ENCODE measurements at regions not wholly inside any gene's neighbourhood (a gene's known extent, or its start where the extent isn't known, plus 50 kb on each side); places are given as distances from the start of the nearest gene placed in this dataset.

GRCh38 chr14:58717813-58718212, 80.1 kb downstream of the DACT1 start:
- peaks cover 10% of the 10 kb centered on the region for H3K4me1 ChIP-seq
- H3K27ac ChIP-seq = no peak overlapping the region
- intact Hi-C loops (cut with DNase I) = no loop called here
- no peak for DNase-seq (ENCODE audit: extremely low spot score in 2 of 2)
- H3K9me3 ChIP-seq = no peaks in the 10 kb centered on the region
- no peaks in the 10 kb centered on the region for H3K27me3 ChIP-seq
- H3K4me3 ChIP-seq = no peak overlapping the region
- TF ChIP-seq POLR2A (IDR thresholded peaks at IDR 0.05) (no peak), POLR2AphosphoS5 (IDR thresholded peaks at IDR 0.05; ENCODE audit: insufficient read depth in 1 of 2, low read depth in 1 of 2) (no peak), CTCF (IDR thresholded peaks at IDR 0.05) (no peak)
- no peaks in the 10 kb centered on the region for H3K36me3 ChIP-seq

GRCh38 chr14:58718226-58719205, 80.8 kb downstream of the DACT1 start:
- Histone ChIP-seq H3K4me3 (no peak overlapping the region), H3K27me3 (no peaks in the 10 kb centered on the region), H3K9me3 (no peaks in the 10 kb centered on the region), H3K36me3 (no peaks in the 10 kb centered on the region), H3K4me1 (peaks cover 10% of the 10 kb centered on the region), H3K27ac (no peak overlapping the region)
- no peak for TF ChIP-seq POLR2A (IDR thresholded peaks at IDR 0.05)
- TF ChIP-seq POLR2AphosphoS5 (IDR thresholded peaks at IDR 0.05; ENCODE audit: insufficient read depth in 1 of 2, low read depth in 1 of 2) = no peak
- TF ChIP-seq CTCF (IDR thresholded peaks at IDR 0.05) = no peak
- intact Hi-C loops (cut with DNase I) = no loop called here
- DNase-seq (ENCODE audit: extremely low spot score in 2 of 2) = no peak

- H3K4me1 ChIP-seq = peaks cover 10% of the 10 kb centered on the region
- no peaks in the 10 kb centered on the region for H3K9me3 ChIP-seq
- no peak for TF ChIP-seq CTCF (IDR thresholded peaks at IDR 0.05)
- no peak for TF ChIP-seq POLR2AphosphoS5 (IDR thresholded peaks at IDR 0.05; ENCODE audit: insufficient read depth in 1 of 2, low read depth in 1 of 2)
- TF ChIP-seq POLR2A (IDR thresholded peaks at IDR 0.05) = no peak
Measured at GRCh38 chr14:58721723-58722122, 84.0 kb downstream of the DACT1 start.

GRCh38 chr14:58722441-58722840, 84.7 kb downstream of the DACT1 start:
- DNase-seq (ENCODE audit: extremely low spot score in 2 of 2) = no peak
- H3K4me3 ChIP-seq = no peak overlapping the region
- no peaks in the 10 kb centered on the region for H3K36me3 ChIP-seq
- H3K27ac ChIP-seq = no peak overlapping the region
- H3K27me3 ChIP-seq = no peaks in the 10 kb centered on the region
- intact Hi-C loops (cut with DNase I) = no loop called here
- TF ChIP-seq POLR2A (IDR thresholded peaks at IDR 0.05) (no peak), POLR2AphosphoS5 (IDR thresholded peaks at IDR 0.05; ENCODE audit: insufficient read depth in 1 of 2, low read depth in 1 of 2) (no peak), CTCF (IDR thresholded peaks at IDR 0.05) (no peak)
- H3K4me1 ChIP-seq = peaks cover 3% of the 10 kb centered on the region
- H3K9me3 ChIP-seq = no peaks in the 10 kb centered on the region

More at GRCh38 chr14:58721723-58722122, 84.0 kb downstream of the DACT1 start:
- DNase-seq (ENCODE audit: extremely low spot score in 2 of 2) = no peak
- Histone ChIP-seq H3K27me3 (no peaks in the 10 kb centered on the region), H3K27ac (no peak overlapping the region), H3K36me3 (no peaks in the 10 kb centered on the region), H3K4me3 (no peak overlapping the region)
- intact Hi-C loops (cut with DNase I) = no loop called here

GRCh38 chr14:58724206-58724605, 86.4 kb downstream of the DACT1 start:
- Histone ChIP-seq H3K9me3 (no peaks in the 10 kb centered on the region), H3K36me3 (no peaks in the 10 kb centered on the region), H3K27me3 (no peaks in the 10 kb centered on the region), H3K4me3 (no peak overlapping the region), H3K27ac (no peak overlapping the region), H3K4me1 (no peaks in the 10 kb centered on the region)
- DNase-seq (ENCODE audit: extremely low spot score in 2 of 2) = no peak
- no peak for TF ChIP-seq POLR2AphosphoS5 (IDR thresholded peaks at IDR 0.05; ENCODE audit: insufficient read depth in 1 of 2, low read depth in 1 of 2)
- TF ChIP-seq POLR2A (IDR thresholded peaks at IDR 0.05) = no peak
- TF ChIP-seq CTCF (IDR thresholded peaks at IDR 0.05) = no peak
- intact Hi-C loops (cut with DNase I) = no loop called here

All from vagina (tissue), 2 donors.